Kidney epithelial cell (primary cell): ENCODE measurements at regions not wholly inside any gene's neighbourhood (a gene's known extent, or its start where the extent isn't known, plus 50 kb on each side); places are given as distances from the start of the nearest gene placed in this dataset.

Source experiments
- DNase-seq: peaks from one replicate; pipeline ENCODE4 v3.0.0-alpha.2; 2010; ENCODE audit warnings: low read depth
- H3K27me3 ChIP-seq: 2 replicates; pipeline ENCODE4 v1.6.0; 2011; ENCODE audit warnings: low read length; ENCODE audit not compliant: control insufficient read depth, insufficient read depth
- H3K36me3 ChIP-seq: 2 replicates; pipeline ENCODE4 v1.5.1; 2011; ENCODE audit warnings: low read length; ENCODE audit not compliant: control insufficient read depth, insufficient read depth
- H3K4me3 ChIP-seq: 2 replicates; pipeline ENCODE4 v1.5.1; 2011; ENCODE audit warnings: low read depth, mild to moderate bottlenecking, control low read depth, low read length
- CTCF ChIP-seq: IDR thresholded peaks from 2 replicates; pipeline ENCODE4 v1.5.1; 2011; ENCODE audit warnings: mild to moderate bottlenecking, moderate library complexity, low read length, control low read depth, inconsistent platforms; ENCODE audit not compliant: insufficient read depth, poor library complexity, severe bottlenecking

- Histone ChIP-seq H3K27me3 (peaks cover 2% of the 10 kb centered on the region), H3K36me3 (no peaks in the 10 kb centered on the region), H3K4me3 (no peak overlapping the region)
- no peak for DNase-seq
- TF ChIP-seq CTCF = no peak
Measured at GRCh38 chr16:66131895-66132294, 234.6 kb upstream of the CDH5 start.

GRCh38 chr16:66131156-66131807 is 235.2 kb upstream of the CDH5 start:
- DNase-seq = no peak
- H3K27me3 ChIP-seq = peaks cover 6% of the 10 kb centered on the region
- H3K36me3 ChIP-seq = no peaks in the 10 kb centered on the region
- no peak overlapping the region for H3K4me3 ChIP-seq
- no peak for TF ChIP-seq CTCF

- no peaks in the 10 kb centered on the region for H3K36me3 ChIP-seq
- TF ChIP-seq CTCF = no peak
- no peak for DNase-seq
- peaks cover 6% of the 10 kb centered on the region for H3K27me3 ChIP-seq
- H3K4me3 ChIP-seq = no peak overlapping the region
Measured at GRCh38 chr16:66130296-66130905, 236.1 kb upstream of the CDH5 start.

GRCh38 chr16:66129196-66129595 is 237.3 kb upstream of the CDH5 start:
- H3K4me3 ChIP-seq = no peak overlapping the region
- H3K27me3 ChIP-seq = peaks cover 6% of the 10 kb centered on the region
- H3K36me3 ChIP-seq = no peaks in the 10 kb centered on the region
- no peak for TF ChIP-seq CTCF
- DNase-seq = no peak

GRCh38 chr16:66128371-66128770 is 238.1 kb upstream of the CDH5 start:
- Histone ChIP-seq H3K27me3 (peaks cover 6% of the 10 kb centered on the region), H3K4me3 (no peak overlapping the region), H3K36me3 (no peaks in the 10 kb centered on the region)
- no peak for DNase-seq
- no peak for TF ChIP-seq CTCF
